ENCODE measurements at regions not wholly inside any gene's neighbourhood (a gene's known extent, or its start where the extent isn't known, plus 50 kb on each side); places are given as distances from the start of the nearest gene placed in this dataset.

DNA sequence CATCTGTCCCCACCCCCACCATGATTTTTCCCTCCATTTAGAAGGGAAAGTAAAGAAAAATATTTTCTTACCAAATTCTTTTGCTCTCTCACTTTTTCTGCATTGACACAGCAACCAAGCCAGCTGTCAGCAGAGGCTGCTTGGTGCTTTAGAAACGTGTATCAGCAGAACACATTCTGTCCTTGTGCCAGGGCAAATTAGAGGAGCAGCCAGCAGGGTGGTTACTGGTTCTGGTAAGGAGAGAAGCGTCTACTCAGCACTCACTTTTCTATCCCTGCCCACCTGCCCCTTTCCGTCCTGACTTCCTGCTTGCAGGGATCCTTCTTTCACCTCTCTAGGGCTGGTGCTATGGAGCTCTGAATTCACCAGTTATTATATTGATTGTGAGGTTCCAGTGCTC is 327.5 kb upstream of the PDE3A start:
- TF ChIP-seq POLR2A (IDR thresholded peaks at IDR 0.05) = no peak
- TF ChIP-seq, protein P1, sequence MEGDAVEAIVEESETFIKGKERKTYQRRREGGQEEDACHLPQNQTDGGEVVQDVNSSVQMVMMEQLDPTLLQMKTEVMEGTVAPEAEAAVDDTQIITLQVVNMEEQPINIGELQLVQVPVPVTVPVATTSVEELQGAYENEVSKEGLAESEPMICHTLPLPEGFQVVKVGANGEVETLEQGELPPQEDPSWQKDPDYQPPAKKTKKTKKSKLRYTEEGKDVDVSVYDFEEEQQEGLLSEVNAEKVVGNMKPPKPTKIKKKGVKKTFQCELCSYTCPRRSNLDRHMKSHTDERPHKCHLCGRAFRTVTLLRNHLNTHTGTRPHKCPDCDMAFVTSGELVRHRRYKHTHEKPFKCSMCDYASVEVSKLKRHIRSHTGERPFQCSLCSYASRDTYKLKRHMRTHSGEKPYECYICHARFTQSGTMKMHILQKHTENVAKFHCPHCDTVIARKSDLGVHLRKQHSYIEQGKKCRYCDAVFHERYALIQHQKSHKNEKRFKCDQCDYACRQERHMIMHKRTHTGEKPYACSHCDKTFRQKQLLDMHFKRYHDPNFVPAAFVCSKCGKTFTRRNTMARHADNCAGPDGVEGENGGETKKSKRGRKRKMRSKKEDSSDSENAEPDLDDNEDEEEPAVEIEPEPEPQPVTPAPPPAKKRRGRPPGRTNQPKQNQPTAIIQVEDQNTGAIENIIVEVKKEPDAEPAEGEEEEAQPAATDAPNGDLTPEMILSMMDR (IDR thresholded peaks at IDR 0.05) = no peak

All from sigmoid colon (tissue), 3 donors.